Activated CD4-positive, alpha-beta T cell treated with anti-CD3 and anti-CD28 coated beads, Interleukin-10, Interleukin-2, amounts not matched to agents 100 ng/mL and 50 ng/mL, durations not matched to agents 16 hours and 8 hours (primary cell): ENCODE measurements at regions not wholly inside any gene's neighbourhood (a gene's known extent, or its start where the extent isn't known, plus 50 kb on each side); places are given as distances from the start of the nearest gene placed in this dataset.
"Not testable (repeated sequence)": the region's sequence is repeated elsewhere in the genome, so short reads cannot be mapped to it uniquely, and the experiment has no call there.

Experiments
- DNase-seq: peaks from one replicate; pipeline ENCODE4 v3.0.0-alpha.2; 2020

- DNase-seq, result peak; percentile 39
Measured at GRCh38 chr7:67484244-67484751, 487.7 kb downstream of the TYW1 start.

GRCh38 chr7:67486401-67486800, 489.8 kb downstream of the TYW1 start:
- no peak for DNase-seq

GRCh38 chr7:67487316-67487715, 490.7 kb downstream of the TYW1 start:
- DNase-seq, result no peak

GRCh38 chr7:67489881-67490280, 493.2 kb downstream of the TYW1 start:
- no peak for DNase-seq

GRCh38 chr7:67493366-67493765, 496.7 kb downstream of the TYW1 start:
- no peak for DNase-seq

GRCh38 chr7:67496589-67496988, 500.0 kb downstream of the TYW1 start:
- no peak for DNase-seq

- DNase-seq, result not testable (repeated sequence)
Measured at GRCh38 chr7:67497914-67498313, 501.3 kb downstream of the TYW1 start.

GRCh38 chr7:67502929-67503328, 506.3 kb downstream of the TYW1 start:
- DNase-seq, result no peak

GRCh38 chr7:67505449-67505848, 508.8 kb downstream of the TYW1 start:
- no peak for DNase-seq

GRCh38 chr7:67512481-67512880, 515.8 kb downstream of the TYW1 start:
- DNase-seq, result no peak

- DNase-seq, result no peak
Measured at GRCh38 chr7:67518580-67518979, 521.9 kb downstream of the TYW1 start.

GRCh38 chr7:67519171-67519570, 522.5 kb downstream of the TYW1 start:
- DNase-seq, result no peak

- DNase-seq, result no peak
Measured at GRCh38 chr7:67522504-67522903, 525.9 kb downstream of the TYW1 start.

GRCh38 chr7:67523713-67524112, 527.1 kb downstream of the TYW1 start:
- DNase-seq, result no peak

- no peak for DNase-seq
Measured at GRCh38 chr7:67525588-67525987, 529.0 kb downstream of the TYW1 start.

GRCh38 chr7:67535241-67535989, 538.8 kb downstream of the TYW1 start:
- no peak for DNase-seq

- no peak for DNase-seq
Measured at GRCh38 chr7:67542916-67543315, 546.3 kb downstream of the TYW1 start.

- no peak for DNase-seq
Measured at GRCh38 chr7:67547183-67547907, 550.7 kb downstream of the TYW1 start.

- DNase-seq, result no peak
Measured at GRCh38 chr7:67549126-67549525, 552.5 kb downstream of the TYW1 start.

GRCh38 chr7:67550801-67551436, 554.3 kb downstream of the TYW1 start:
- DNase-seq, result no peak

GRCh38 chr7:67552738-67553137, 556.1 kb downstream of the TYW1 start:
- DNase-seq, result no peak

GRCh38 chr7:67553378-67553777, 556.7 kb downstream of the TYW1 start:
- no peak for DNase-seq

- DNase-seq, result no peak
Measured at GRCh38 chr7:67554986-67555385, 558.4 kb downstream of the TYW1 start.

- DNase-seq, result no peak
Measured at GRCh38 chr7:67564959-67565358, 568.3 kb downstream of the TYW1 start.
